ENCODE measurements at regions not wholly inside any gene's neighbourhood (a gene's known extent, or its start where the extent isn't known, plus 50 kb on each side); places are given as distances from the start of the nearest gene placed in this dataset.
"Not testable (repeated sequence)": the region's sequence is repeated elsewhere in the genome, so short reads cannot be mapped to it uniquely, and the experiment has no call there.

DNA sequence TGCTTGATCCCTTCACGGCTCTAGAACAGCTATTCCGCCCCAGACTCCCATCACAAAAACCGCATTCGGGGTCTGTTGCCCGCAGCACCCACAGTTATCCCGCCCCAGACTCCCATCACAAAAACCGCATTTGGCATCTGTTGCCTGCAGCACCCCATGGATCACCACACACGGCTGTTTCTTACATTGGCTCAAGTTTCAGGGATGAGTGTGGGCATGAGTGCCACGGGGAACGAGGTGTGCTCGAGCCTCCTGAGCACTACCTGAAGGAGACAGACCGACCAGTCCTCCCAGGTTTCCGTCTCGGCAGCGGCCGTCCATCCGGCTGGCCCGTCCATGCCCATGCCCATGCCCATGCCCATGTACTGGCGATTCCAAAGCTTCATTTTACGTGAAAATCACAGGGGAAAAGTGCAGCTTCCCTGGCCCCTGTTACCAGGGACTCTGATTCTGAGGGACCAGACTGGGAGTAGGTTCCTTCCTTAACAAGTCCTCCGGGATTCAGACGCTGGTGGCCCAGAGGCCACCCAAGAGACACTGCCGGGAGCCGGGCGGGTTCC lies 66.4 kb upstream of the INSIG1 start:
- no peak for DNase-seq

- DNase-seq = no peak
Observed at GRCh38 chr7:155231941-155232340, 65.7 kb upstream of the INSIG1 start.

- no peak for DNase-seq
Observed at GRCh38 chr7:155232911-155233310, 64.8 kb upstream of the INSIG1 start.

- DNase-seq = no peak
Observed at GRCh38 chr7:155233311-155234157, 64.1 kb upstream of the INSIG1 start.

GRCh38 chr7:155234158-155234492 lies 63.6 kb upstream of the INSIG1 start:
- peak in 1 of 6 experiments; percentile 7 for DNase-seq

- no peak for DNase-seq
Observed at GRCh38 chr7:155234950-155235789, 62.5 kb upstream of the INSIG1 start.

DNA sequence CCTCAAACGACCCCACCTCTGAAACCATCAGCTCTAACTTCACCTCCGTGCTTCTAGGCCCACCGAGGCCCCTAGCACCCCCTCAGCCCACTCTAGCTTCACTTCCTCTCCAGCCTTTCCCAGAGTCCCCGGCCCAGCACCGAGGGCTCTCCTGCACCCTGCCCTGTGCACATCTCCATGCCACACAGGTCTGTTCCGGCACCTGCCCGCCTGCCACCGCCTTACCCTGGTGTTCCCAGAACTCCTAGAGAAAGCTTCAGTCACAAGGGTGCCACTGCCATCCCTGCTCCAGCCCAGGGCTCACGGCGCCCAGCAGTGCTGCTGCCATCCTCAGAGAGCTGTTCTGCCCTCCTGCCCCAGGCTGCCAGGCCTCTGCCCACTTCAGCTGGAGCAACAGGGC lies 61.3 kb upstream of the INSIG1 start:
- DNase-seq = no peak

GRCh38 chr7:155237297-155237696 lies 60.4 kb upstream of the INSIG1 start:
- no peak for DNase-seq

- DNase-seq = no peak
Observed at GRCh38 chr7:155237730-155238129, 59.9 kb upstream of the INSIG1 start.

GRCh38 chr7:155239431-155240087 lies 58.1 kb upstream of the INSIG1 start:
- DNase-seq = not testable (repeated sequence)

DNA sequence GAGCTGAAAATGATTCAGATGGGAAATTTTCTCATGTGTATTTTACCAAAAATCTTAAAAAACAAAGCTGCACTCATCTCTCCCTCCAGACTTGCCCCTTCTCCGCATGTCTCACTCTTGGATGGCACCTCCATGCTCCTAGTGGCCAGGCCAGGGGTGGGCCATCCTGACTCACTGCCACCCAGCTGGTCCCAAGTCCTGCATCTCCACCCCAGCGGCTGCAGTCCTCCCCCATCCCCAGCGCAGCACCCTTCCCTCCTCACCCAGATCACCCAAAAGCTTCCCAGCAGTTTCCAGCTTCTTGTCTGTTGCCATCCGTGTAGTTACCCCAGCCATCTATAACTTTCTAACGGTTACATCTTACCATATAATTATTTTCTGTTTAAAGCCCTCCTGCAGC lies 53.0 kb upstream of the INSIG1 start:
- no peak for DNase-seq

DNA sequence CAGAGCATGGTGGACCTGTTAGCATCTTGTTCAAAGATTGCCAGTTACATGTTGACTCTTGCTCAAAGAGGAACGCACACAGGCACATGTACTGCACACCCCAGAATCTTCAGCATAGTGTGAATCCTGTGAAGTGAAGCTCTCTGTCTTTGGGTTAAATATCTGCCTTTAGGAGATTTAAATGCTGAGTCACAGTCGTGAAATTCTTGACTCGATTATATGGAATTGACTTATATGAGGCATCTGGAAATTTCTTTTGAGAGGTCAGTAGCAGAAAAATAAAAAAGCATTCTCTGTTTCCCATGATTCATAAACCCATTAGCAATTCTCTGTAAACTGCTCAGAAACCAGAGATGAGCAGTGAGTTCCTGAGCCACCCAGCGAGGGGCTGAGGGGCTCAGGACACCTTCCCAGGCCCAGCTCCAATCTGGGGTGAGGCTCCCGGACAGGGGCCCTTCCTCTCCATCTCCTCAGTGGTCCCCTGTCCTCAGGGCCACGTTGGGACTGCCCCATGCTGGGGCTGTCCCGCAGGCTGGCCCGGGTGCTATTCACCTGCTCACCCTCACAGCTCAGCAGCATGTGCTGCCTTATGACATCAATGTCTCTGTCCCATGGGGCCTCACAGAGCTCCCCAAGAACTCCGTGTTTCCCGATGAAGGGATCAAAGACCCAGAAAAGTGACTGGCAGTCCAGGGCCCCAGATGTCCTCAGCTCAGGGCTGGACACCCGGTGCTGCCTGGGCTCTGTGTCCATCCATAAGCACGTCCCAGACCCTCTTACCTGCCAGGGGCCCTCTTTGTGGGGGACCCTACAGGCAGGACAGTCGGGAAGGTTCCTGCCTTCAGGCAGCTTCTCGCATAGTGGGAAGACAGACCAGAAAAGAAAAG lies 50.0 kb upstream of the INSIG1 start:
- no peak for DNase-seq
